Putamen (tissue), 1 donor: ENCODE measurements at regions not wholly inside any gene's neighbourhood (a gene's known extent, or its start where the extent isn't known, plus 50 kb on each side); places are given as distances from the start of the nearest gene placed in this dataset.

Source experiments
- DNase-seq: peaks from one replicate; pipeline ENCODE4 v3.0.0-alpha.2; 2016; ENCODE audit warnings: low spot score

GRCh38 chr15:96264801-96265515 is 65.5 kb upstream of the NR2F2 start:
- DNase-seq = no peak

GRCh38 chr15:96266456-96266855 is 64.0 kb upstream of the NR2F2 start:
- no peak for DNase-seq

- no peak for DNase-seq
Observed at GRCh38 chr15:96267463-96267862, 63.0 kb upstream of the NR2F2 start.

GRCh38 chr15:96268442-96269204 is 61.9 kb upstream of the NR2F2 start:
- no peak for DNase-seq

GRCh38 chr15:96270581-96271172 is 59.8 kb upstream of the NR2F2 start:
- no peak for DNase-seq

- DNase-seq = no peak
Observed at GRCh38 chr15:96272427-96272826, 58.1 kb upstream of the NR2F2 start.

- DNase-seq = no peak
Observed at GRCh38 chr15:96273317-96274086, 57.0 kb upstream of the NR2F2 start.

GRCh38 chr15:96274087-96274440 is 56.4 kb upstream of the NR2F2 start:
- no peak for DNase-seq

GRCh38 chr15:96274698-96275097 is 55.8 kb upstream of the NR2F2 start:
- no peak for DNase-seq

- DNase-seq = no peak
Observed at GRCh38 chr15:96276438-96277210, 53.9 kb upstream of the NR2F2 start.
